HL-60 (cell line): ENCODE measurements at regions not wholly inside any gene's neighbourhood (a gene's known extent, or its start where the extent isn't known, plus 50 kb on each side); places are given as distances from the start of the nearest gene placed in this dataset.

Experiments
- DNase-seq, 2 experiments: peaks; one replicate each; pipeline ENCODE4 v3.0.0-alpha.2; 2010 to 2020; ENCODE audit warnings: low read depth in 1 of 2, low spot score in 1 of 2
- H3K27ac ChIP-seq: fragments of 250-450 bp; sonication (Bioruptor Pico); replicated peaks from 2 replicates; pipeline ENCODE4 v1.5.1; 2020; ENCODE audit warnings: mild to moderate bottlenecking, moderate library complexity
- H3K27me3 ChIP-seq: fragments of 250-450 bp; sonication (Bioruptor Pico); 2 replicates; pipeline ENCODE4 v1.5.1; 2021; ENCODE audit warnings: mild to moderate bottlenecking, moderate library complexity; ENCODE audit not compliant: insufficient read depth, poor library complexity, severe bottlenecking
- H3K4me3 ChIP-seq: replicated peaks from 2 replicates; pipeline ENCODE4 v1.5.1; 2011; ENCODE audit warnings: mild to moderate bottlenecking, control low read depth, low read length; ENCODE audit not compliant: insufficient read depth
- GABPA ChIP-seq: IDR thresholded peaks from 2 replicates; pipeline ENCODE4 v1.6.1; 2012; ENCODE audit warnings: low read depth
- POLR2AphosphoS5 ChIP-seq: IDR thresholded peaks from 2 replicates; pipeline ENCODE4 v1.6.1; 2012; ENCODE audit warnings: low read depth
- SPI1 ChIP-seq: IDR thresholded peaks from 2 replicates; pipeline ENCODE4 v1.6.1; 2012; ENCODE audit warnings: low read depth, mild to moderate bottlenecking, borderline replicate concordance
- TF ChIP-seq, protein P1 (sequence below): IDR thresholded peaks from 2 replicates; pipeline ENCODE4 v1.6.1; 2012; ENCODE audit warnings: low read depth; ENCODE audit not compliant: insufficient replicate concordance
- TF ChIP-seq, protein P2 (sequence below): IDR thresholded peaks from one replicate; pipeline ENCODE4 v1.5.1; 2011; ENCODE audit warnings: low read length, control low read depth, inconsistent platforms; ENCODE audit not compliant: insufficient read depth

DNA sequence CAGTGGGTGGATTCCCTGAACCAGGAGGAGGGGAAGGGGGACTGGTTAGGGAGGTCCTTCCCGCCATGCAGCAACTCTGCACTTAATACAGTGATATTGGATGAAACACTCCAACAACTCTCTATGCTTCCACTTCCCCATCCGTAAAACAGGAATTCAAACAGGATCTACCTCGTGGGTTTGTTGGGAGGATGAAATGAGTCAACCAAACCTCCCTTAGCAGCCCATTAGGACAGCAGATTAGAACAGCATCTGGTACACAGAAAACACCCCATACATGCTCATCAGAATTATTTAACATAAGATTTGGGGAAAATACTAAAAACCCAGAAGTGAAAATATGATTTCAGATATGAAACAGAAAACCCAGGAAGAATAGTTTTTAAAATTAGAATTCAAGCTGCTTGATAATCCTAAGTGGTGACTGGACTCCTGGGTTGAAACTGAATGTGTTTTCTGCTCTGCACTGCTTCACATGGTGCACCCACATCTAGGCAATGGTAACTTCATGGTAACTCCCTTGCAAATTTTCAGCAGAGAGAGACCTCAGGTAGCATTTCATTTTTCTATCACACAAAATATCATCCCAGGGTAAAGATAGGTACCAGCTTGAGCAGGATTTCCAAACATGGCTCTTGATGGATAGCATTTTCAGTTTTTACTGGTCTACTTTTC is 326.8 kb upstream of the FRG2C start:
- DNase-seq: no peak
- TF ChIP-seq GABPA: no peak
- TF ChIP-seq SPI1: no peak
- TF ChIP-seq, protein P1, sequence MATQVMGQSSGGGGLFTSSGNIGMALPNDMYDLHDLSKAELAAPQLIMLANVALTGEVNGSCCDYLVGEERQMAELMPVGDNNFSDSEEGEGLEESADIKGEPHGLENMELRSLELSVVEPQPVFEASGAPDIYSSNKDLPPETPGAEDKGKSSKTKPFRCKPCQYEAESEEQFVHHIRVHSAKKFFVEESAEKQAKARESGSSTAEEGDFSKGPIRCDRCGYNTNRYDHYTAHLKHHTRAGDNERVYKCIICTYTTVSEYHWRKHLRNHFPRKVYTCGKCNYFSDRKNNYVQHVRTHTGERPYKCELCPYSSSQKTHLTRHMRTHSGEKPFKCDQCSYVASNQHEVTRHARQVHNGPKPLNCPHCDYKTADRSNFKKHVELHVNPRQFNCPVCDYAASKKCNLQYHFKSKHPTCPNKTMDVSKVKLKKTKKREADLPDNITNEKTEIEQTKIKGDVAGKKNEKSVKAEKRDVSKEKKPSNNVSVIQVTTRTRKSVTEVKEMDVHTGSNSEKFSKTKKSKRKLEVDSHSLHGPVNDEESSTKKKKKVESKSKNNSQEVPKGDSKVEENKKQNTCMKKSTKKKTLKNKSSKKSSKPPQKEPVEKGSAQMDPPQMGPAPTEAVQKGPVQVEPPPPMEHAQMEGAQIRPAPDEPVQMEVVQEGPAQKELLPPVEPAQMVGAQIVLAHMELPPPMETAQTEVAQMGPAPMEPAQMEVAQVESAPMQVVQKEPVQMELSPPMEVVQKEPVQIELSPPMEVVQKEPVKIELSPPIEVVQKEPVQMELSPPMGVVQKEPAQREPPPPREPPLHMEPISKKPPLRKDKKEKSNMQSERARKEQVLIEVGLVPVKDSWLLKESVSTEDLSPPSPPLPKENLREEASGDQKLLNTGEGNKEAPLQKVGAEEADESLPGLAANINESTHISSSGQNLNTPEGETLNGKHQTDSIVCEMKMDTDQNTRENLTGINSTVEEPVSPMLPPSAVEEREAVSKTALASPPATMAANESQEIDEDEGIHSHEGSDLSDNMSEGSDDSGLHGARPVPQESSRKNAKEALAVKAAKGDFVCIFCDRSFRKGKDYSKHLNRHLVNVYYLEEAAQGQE: no peak
- no peak for TF ChIP-seq POLR2AphosphoS5
- TF ChIP-seq, protein P2, sequence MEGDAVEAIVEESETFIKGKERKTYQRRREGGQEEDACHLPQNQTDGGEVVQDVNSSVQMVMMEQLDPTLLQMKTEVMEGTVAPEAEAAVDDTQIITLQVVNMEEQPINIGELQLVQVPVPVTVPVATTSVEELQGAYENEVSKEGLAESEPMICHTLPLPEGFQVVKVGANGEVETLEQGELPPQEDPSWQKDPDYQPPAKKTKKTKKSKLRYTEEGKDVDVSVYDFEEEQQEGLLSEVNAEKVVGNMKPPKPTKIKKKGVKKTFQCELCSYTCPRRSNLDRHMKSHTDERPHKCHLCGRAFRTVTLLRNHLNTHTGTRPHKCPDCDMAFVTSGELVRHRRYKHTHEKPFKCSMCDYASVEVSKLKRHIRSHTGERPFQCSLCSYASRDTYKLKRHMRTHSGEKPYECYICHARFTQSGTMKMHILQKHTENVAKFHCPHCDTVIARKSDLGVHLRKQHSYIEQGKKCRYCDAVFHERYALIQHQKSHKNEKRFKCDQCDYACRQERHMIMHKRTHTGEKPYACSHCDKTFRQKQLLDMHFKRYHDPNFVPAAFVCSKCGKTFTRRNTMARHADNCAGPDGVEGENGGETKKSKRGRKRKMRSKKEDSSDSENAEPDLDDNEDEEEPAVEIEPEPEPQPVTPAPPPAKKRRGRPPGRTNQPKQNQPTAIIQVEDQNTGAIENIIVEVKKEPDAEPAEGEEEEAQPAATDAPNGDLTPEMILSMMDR: no peak
- no peak overlapping the region for H3K27ac ChIP-seq
- H3K4me3 ChIP-seq: no peak overlapping the region
- no peaks in the 10 kb centered on the region for H3K27me3 ChIP-seq

- no peak for DNase-seq
- TF ChIP-seq, protein P1: no peak
- TF ChIP-seq POLR2AphosphoS5 (no peak), SPI1 (no peak), GABPA (no peak)
- TF ChIP-seq, protein P2: no peak
- Histone ChIP-seq H3K4me3 (no peak overlapping the region), H3K27ac (no peak overlapping the region), H3K27me3 (no peaks in the 10 kb centered on the region)
Observed at GRCh38 chr3:75338342-75338741, 325.8 kb upstream of the FRG2C start.

DNA sequence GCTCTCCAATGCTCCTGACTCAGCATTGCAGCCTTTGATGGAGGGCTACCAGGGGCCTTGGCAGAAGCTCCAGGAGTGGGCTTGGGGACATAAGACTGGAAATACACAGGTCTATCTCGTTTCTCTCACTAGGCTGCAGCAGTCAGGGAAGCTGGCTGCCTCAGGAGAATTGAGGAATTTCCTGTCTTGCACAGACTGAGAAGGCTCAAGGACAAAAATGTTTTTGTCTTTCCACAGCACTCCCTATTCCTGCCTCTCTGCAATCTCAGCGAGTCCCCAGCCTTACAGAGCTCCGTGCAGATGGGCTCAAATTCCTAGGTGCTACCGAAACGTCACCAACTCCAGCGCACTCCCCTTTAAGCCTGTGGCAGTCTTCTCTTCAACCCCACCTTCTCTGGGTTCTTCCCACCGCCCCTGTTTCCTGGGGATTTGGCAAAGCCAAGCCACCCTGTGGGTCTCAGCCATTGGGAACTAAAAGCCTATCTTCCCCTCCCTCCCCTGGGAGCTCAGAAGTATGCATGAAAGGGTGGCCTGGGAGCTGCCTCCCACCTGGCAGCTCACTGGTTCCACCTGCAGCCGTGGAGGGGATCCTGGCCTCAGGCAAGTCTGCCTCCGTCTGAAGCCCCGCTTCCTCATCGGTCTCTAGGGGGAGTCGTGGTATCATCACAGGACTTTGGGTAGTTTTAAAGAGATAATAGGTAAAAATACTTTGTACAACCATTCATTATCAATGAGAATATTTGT is 322.6 kb upstream of the FRG2C start:
- no peak overlapping the region for H3K27ac ChIP-seq
- no peak overlapping the region for H3K4me3 ChIP-seq
- DNase-seq: no peak
- TF ChIP-seq SPI1 (no peak), GABPA (no peak), POLR2AphosphoS5 (no peak)
- TF ChIP-seq, protein P1: no peak
- TF ChIP-seq, protein P2: no peak
- H3K27me3 ChIP-seq: no peaks in the 10 kb centered on the region
